Hepatocyte (in vitro differentiated cells): ENCODE measurements at regions not wholly inside any gene's neighbourhood (a gene's known extent, or its start where the extent isn't known, plus 50 kb on each side); places are given as distances from the start of the nearest gene placed in this dataset.

ENCODE experiments used
- DNase-seq: peaks from one replicate; pipeline ENCODE4 v3.0.0-alpha.2; 2016; ENCODE audit warnings: low spot score
- H2AFZ ChIP-seq: fragments of 200-600 bp; sonication (generic); 2 replicates; pipeline ENCODE4 v1.6.0; 2016; ENCODE audit warnings: antibody characterized with exemption, mild to moderate bottlenecking
- H3K27ac ChIP-seq: fragments of 200-600 bp; sonication (generic); 2 replicates; pipeline ENCODE4 v1.5.1; 2016; ENCODE audit warnings: mild to moderate bottlenecking
- H3K27me3 ChIP-seq: fragments of 200-600 bp; sonication (generic); 2 replicates; pipeline ENCODE4 v1.6.1; 2016
- H3K36me3 ChIP-seq: fragments of 200-600 bp; sonication (generic); replicated peaks from 2 replicates; pipeline ENCODE4 v1.5.1; 2016; ENCODE audit warnings: low read depth; ENCODE audit not compliant: insufficient read depth
- H3K4me1 ChIP-seq: fragments of 200-600 bp; sonication (generic); 2 replicates; pipeline ENCODE4 v1.5.1; 2016; ENCODE audit warnings: mild to moderate bottlenecking, moderate library complexity; ENCODE audit not compliant: insufficient read depth
- H3K4me2 ChIP-seq: fragments of 200-600 bp; sonication (generic); 2 replicates; pipeline ENCODE4 v1.6.0; 2016
- H3K4me3 ChIP-seq: fragments of 200-600 bp; sonication (generic); 2 replicates; pipeline ENCODE4 v1.5.1; 2016; ENCODE audit warnings: mild to moderate bottlenecking
- H3K79me2 ChIP-seq: fragments of 200-600 bp; sonication (generic); 2 replicates; pipeline ENCODE4 v1.6.0; 2017; ENCODE audit warnings: mild to moderate bottlenecking
- H3K9me2 ChIP-seq: fragments of 200-600 bp; sonication (generic); replicated peaks from 2 replicates; pipeline ENCODE4 v1.6.0; 2017; ENCODE audit warnings: mild to moderate bottlenecking; ENCODE audit not compliant: insufficient read depth
- H3K9me3 ChIP-seq: fragments of 200-600 bp; sonication (generic); 2 replicates; pipeline ENCODE4 v1.5.1; 2016; ENCODE audit warnings: low read depth, mild to moderate bottlenecking
- H4K20me1 ChIP-seq: fragments of 200-600 bp; sonication (generic); 2 replicates; pipeline ENCODE4 v1.6.0; 2016; ENCODE audit warnings: mild to moderate bottlenecking; ENCODE audit not compliant: insufficient read depth, poor library complexity, severe bottlenecking
- CTCF ChIP-seq: fragments of 200-600 bp; sonication (generic); IDR thresholded peaks from 2 replicates; pipeline ENCODE4 v1.5.1; 2016; ENCODE audit warnings: antibody characterized with exemption, mild to moderate bottlenecking; ENCODE audit not compliant: poor library complexity
- EZH2 ChIP-seq: fragments of 200-600 bp; sonication (generic); IDR thresholded peaks from 2 replicates; pipeline ENCODE4 v1.6.1; 2016; ENCODE audit warnings: antibody characterized with exemption, mild to moderate bottlenecking, borderline replicate concordance
- EZH2phosphoT487 ChIP-seq: fragments of 200-600 bp; sonication (generic); IDR thresholded peaks from one replicate; pipeline ENCODE4 v1.6.1; 2018; ENCODE audit warnings: antibody characterized with exemption, mild to moderate bottlenecking, low read depth, moderate library complexity; ENCODE audit not compliant: unreplicated experiment, severe bottlenecking
- WGBS: methylation state at CpG from one replicate; pipeline ENCODE4 v1.1.6; 2016; ENCODE audit warnings: low lambda C conversion rate; ENCODE audit errors: missing lambda C conversion rate; 5-methylcytosine and 5-hydroxymethylcytosine counted together

GRCh38 chrX:69031181-69031580 lies 134.1 kb downstream of the PJA1 start:
- TF ChIP-seq EZH2, result no peak
- TF ChIP-seq CTCF, result peak; percentile 22
- 48% methylated on average over 3 of the region's 3 CpGs for WGBS
- Histone ChIP-seq H3K9me3 (no peaks in the 10 kb centered on the region), H3K4me2 (no peak overlapping the region), H3K4me3 (no peak overlapping the region), H3K4me1 (peaks cover 16% of the 10 kb centered on the region), H4K20me1 (no peaks in the 10 kb centered on the region), H3K9me2 (no peaks in the 10 kb centered on the region), H3K79me2 (no peaks in the 10 kb centered on the region), H3K27ac (no peak overlapping the region), H2AFZ (no peak overlapping the region), H3K36me3 (no peaks in the 10 kb centered on the region), H3K27me3 (no peaks in the 10 kb centered on the region)
- DNase-seq, result no peak

GRCh38 chrX:69029771-69030170 lies 135.5 kb downstream of the PJA1 start:
- H3K27ac ChIP-seq, result no peak overlapping the region
- no peak for TF ChIP-seq CTCF
- no peak for TF ChIP-seq EZH2phosphoT487
- no peak for TF ChIP-seq EZH2
- peaks cover 16% of the 10 kb centered on the region for H3K4me1 ChIP-seq
- no peak overlapping the region for H3K4me2 ChIP-seq
- no peak overlapping the region for H3K4me3 ChIP-seq
- DNase-seq, result no peak
- H3K79me2 ChIP-seq, result no peaks in the 10 kb centered on the region
- no peak overlapping the region for H2AFZ ChIP-seq
- H3K27me3 ChIP-seq, result no peaks in the 10 kb centered on the region
- 93% methylated on average over 7 of the region's 7 CpGs for WGBS
- H4K20me1 ChIP-seq, result no peaks in the 10 kb centered on the region
- no peaks in the 10 kb centered on the region for H3K36me3 ChIP-seq
- H3K9me3 ChIP-seq, result no peaks in the 10 kb centered on the region
- no peaks in the 10 kb centered on the region for H3K9me2 ChIP-seq

DNA sequence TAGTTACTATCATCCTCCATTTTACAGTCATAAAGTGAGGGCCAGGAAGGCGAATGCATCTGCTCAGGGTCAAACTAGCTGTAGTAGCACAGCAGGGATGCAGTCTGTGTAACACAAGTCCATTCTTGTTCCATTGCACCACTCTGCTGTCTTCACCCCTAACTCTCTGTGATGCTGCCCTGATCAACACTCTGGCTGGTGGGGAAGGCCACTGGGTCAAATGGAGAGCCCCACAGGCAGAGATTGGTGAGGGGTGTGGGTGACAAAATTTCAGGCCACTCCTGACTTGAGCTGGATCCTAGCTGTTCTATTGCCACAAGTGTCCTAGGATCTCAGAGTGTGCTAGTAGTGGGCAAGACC lies 136.5 kb downstream of the PJA1 start:
- 56% methylated on average over 1 of the region's 1 CpG for WGBS
- Histone ChIP-seq H3K79me2 (no peaks in the 10 kb centered on the region), H3K27me3 (no peaks in the 10 kb centered on the region), H3K4me2 (no peak overlapping the region), H4K20me1 (no peaks in the 10 kb centered on the region), H3K27ac (no peak overlapping the region), H2AFZ (no peak overlapping the region), H3K4me3 (no peak overlapping the region), H3K4me1 (peaks cover 16% of the 10 kb centered on the region), H3K9me2 (no peaks in the 10 kb centered on the region), H3K9me3 (no peaks in the 10 kb centered on the region), H3K36me3 (no peaks in the 10 kb centered on the region)
- no peak for TF ChIP-seq EZH2phosphoT487
- TF ChIP-seq CTCF, result no peak
- no peak for TF ChIP-seq EZH2
- DNase-seq, result no peak

- TF ChIP-seq EZH2 (no peak), EZH2phosphoT487 (no peak)
- H3K4me1 ChIP-seq, result peaks cover 16% of the 10 kb centered on the region
- no peak overlapping the region for H3K4me2 ChIP-seq
- H3K36me3 ChIP-seq, result no peaks in the 10 kb centered on the region
- DNase-seq, result no peak
- H3K27ac ChIP-seq, result peak overlapping the region; percentile 92
- H3K4me3 ChIP-seq, result no peak overlapping the region
- no peaks in the 10 kb centered on the region for H3K79me2 ChIP-seq
- H3K9me3 ChIP-seq, result no peaks in the 10 kb centered on the region
- H3K9me2 ChIP-seq, result no peaks in the 10 kb centered on the region
- H2AFZ ChIP-seq, result no peak overlapping the region
- WGBS, result 64% methylated on average over 8 of the region's 8 CpGs
- no peaks in the 10 kb centered on the region for H3K27me3 ChIP-seq
- H4K20me1 ChIP-seq, result no peaks in the 10 kb centered on the region
These were observed 137.1 kb downstream of the PJA1 start for GRCh38 chrX:69028006-69028760.
